ENCODE measurements at regions not wholly inside any gene's neighbourhood (a gene's known extent, or its start where the extent isn't known, plus 50 kb on each side); places are given as distances from the start of the nearest gene placed in this dataset.

DNA sequence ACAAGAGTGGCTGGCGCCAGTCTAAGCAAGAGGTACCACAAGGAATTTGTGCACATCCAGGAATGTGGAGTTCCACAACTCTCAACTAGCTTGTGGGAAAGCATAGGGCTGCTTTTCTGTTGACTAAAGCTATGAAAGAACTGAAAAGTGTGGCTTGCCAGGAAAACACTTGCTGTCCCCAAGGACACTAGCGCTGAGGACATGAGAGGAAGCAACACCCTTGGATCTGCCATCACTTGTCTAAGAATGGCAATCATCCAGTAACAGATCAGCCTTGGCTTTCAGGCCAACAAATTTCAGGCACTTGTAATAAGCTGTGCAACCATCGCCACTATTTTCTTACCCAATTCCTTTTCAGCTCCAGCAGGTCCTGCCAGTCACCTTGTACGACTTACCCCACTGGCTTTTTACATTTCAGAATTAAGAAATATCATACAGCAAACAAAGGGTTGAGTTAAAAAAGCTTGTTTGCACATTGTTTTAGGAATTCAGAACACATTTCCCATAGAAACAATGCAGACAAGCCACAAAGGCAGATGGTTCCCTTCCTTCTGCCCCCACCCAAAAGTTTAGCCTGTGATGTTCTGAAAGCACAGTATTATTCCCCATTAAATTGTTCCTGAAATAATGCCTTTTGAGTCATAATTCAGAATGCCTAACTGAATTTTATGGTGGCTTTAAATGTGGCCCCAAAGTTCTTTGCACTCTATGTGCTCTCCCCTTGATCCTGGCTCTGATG, 57.9 kb upstream of the SSTR4 start:
- no peak for FAIRE-seq
- no peak for DNase-seq (ENCODE audit: extremely low spot score, insufficient read length, low read depth)

DNA sequence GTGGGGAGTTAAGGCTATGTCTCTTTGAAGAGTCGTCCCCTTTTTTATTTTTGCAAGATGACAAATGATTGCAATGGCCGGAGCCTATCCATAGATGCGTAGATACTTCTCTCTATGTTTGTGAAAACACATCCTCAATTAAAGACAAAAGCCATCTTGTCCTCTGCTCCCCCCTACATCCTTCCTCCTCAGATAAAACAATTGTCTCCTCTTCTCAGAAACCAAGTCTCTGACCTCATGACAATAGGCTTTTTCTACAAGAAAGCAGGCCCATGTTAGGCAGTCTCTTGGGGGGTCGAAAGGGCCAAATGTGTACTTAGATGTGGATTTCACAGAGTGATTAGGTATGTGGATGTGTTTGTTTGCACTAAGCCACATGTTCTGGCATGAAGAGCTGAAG, 51.1 kb upstream of the SSTR4 start:
- no peak for DNase-seq (ENCODE audit: extremely low spot score, insufficient read length, low read depth)
- no peak for FAIRE-seq

DNA sequence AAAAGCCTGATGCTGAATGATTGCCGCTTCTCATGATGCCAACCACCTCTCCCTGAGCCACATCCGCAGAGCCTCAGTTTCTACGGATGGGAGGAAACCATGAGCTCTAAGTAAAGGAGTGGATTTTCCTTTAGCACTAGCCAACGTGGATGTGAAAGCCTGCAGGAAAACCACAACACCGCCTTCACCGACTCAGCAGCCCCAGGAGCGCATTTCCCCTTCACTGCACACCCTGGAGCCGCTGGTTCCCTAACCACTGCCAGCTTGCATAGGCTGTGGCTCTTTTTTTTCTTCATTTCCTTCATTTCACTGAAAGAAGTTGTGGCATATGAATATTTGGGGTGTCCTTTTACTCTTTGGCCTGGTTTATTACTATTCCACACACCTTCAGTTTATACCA, 50.5 kb upstream of the SSTR4 start:
- FAIRE-seq (no peak), DNase-seq (ENCODE audit: extremely low spot score, insufficient read length, low read depth) (no peak)

DNA sequence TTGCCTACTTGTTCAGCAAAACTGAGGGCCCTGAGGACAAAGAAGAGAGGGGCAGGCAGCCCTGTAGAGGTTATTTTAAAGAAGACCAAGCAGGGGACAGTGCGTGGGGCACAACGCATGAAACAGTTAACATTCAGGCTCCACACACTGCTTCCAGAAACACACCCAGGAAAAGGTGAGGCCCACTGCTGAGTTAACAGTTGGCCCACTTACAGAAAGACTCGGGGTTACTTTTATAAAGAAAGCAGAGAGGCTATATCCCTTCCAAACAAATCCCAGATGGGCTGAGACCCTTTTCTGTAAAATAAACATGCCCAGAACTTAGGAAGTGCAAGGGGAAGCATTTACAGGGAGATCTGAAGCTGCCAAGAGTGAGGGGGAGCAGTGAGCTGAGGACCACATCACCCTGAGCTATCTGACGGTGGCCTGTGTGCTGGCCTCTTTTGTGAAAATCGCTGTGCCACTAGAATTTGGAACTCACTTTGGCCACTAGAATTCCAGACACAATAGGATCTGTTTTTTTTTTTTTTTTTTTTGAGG, 49.8 kb upstream of the SSTR4 start:
- FAIRE-seq: no peak
- no peak for DNase-seq (ENCODE audit: extremely low spot score, insufficient read length, low read depth)

All from GM18507 (cell line).